ENCODE measurements at regions not wholly inside any gene's neighbourhood (a gene's known extent, or its start where the extent isn't known, plus 50 kb on each side); places are given as distances from the start of the nearest gene placed in this dataset.

- no peak for DNase-seq
- Histone ChIP-seq H3K4me3 (no peak overlapping the region), H3K36me3 (no peaks in the 10 kb centered on the region), H3K27ac (no peak overlapping the region), H3K9me3 (no peaks in the 10 kb centered on the region), H3K27me3 (no peaks in the 10 kb centered on the region), H3K4me1 (no peaks in the 10 kb centered on the region)
- TF ChIP-seq POLR2A (IDR thresholded peaks at IDR 0.05) (no peak), CTCF (IDR thresholded peaks at IDR 0.05) (no peak)
These were observed 198.1 kb downstream of the VAPA start for GRCh38 chr18:10111944-10112343.

GRCh38 chr18:10113121-10114022, 199.6 kb downstream of the VAPA start:
- H3K27ac ChIP-seq, result no peak overlapping the region
- DNase-seq, result no peak
- no peaks in the 10 kb centered on the region for H3K4me1 ChIP-seq
- H3K9me3 ChIP-seq, result no peaks in the 10 kb centered on the region
- H3K4me3 ChIP-seq, result no peak overlapping the region
- no peaks in the 10 kb centered on the region for H3K36me3 ChIP-seq
- no peaks in the 10 kb centered on the region for H3K27me3 ChIP-seq
- TF ChIP-seq CTCF (IDR thresholded peaks at IDR 0.05) (no peak), POLR2A (IDR thresholded peaks at IDR 0.05) (no peak)

- H3K27ac ChIP-seq, result no peak overlapping the region
- no peaks in the 10 kb centered on the region for H3K9me3 ChIP-seq
- H3K27me3 ChIP-seq, result no peaks in the 10 kb centered on the region
- DNase-seq, result no peak
- no peaks in the 10 kb centered on the region for H3K4me1 ChIP-seq
- TF ChIP-seq CTCF (IDR thresholded peaks at IDR 0.05), result no peak
- no peak for TF ChIP-seq POLR2A (IDR thresholded peaks at IDR 0.05)
- H3K4me3 ChIP-seq, result no peak overlapping the region
- H3K36me3 ChIP-seq, result no peaks in the 10 kb centered on the region
These were observed 201.1 kb downstream of the VAPA start for GRCh38 chr18:10114717-10115463.

- no peaks in the 10 kb centered on the region for H3K36me3 ChIP-seq
- H3K9me3 ChIP-seq, result no peaks in the 10 kb centered on the region
- TF ChIP-seq POLR2A (IDR thresholded peaks at IDR 0.05), result no peak
- no peak for TF ChIP-seq CTCF (IDR thresholded peaks at IDR 0.05)
- H3K4me3 ChIP-seq, result no peak overlapping the region
- no peak for DNase-seq
- no peaks in the 10 kb centered on the region for H3K4me1 ChIP-seq
- no peaks in the 10 kb centered on the region for H3K27me3 ChIP-seq
- no peak overlapping the region for H3K27ac ChIP-seq
These were observed 202.8 kb downstream of the VAPA start for GRCh38 chr18:10116574-10116973.

GRCh38 chr18:10119528-10119927, 205.7 kb downstream of the VAPA start:
- H3K36me3 ChIP-seq, result no peaks in the 10 kb centered on the region
- H3K9me3 ChIP-seq, result no peaks in the 10 kb centered on the region
- peaks cover 0 to 17% (median 0%) of the 10 kb centered on the region in 4 donors for H3K4me1 ChIP-seq
- TF ChIP-seq CTCF (IDR thresholded peaks at IDR 0.05), result no peak
- TF ChIP-seq POLR2A (IDR thresholded peaks at IDR 0.05), result no peak
- H3K27me3 ChIP-seq, result no peaks in the 10 kb centered on the region
- no peak for DNase-seq
- H3K27ac ChIP-seq, result no peak overlapping the region
- H3K4me3 ChIP-seq, result no peak overlapping the region
